GM12864 (cell line): ENCODE measurements at regions not wholly inside any gene's neighbourhood (a gene's known extent, or its start where the extent isn't known, plus 50 kb on each side); places are given as distances from the start of the nearest gene placed in this dataset.

ENCODE experiments used
- DNase-seq: peaks from one replicate; pipeline ENCODE4 v3.0.0-alpha.2; 2011; ENCODE audit warnings: low read depth
- H3K4me3 ChIP-seq: 2 replicates; pipeline ENCODE4 v1.5.1; 2011; ENCODE audit warnings: mild to moderate bottlenecking, low read depth, low read length, control low read depth
- TF ChIP-seq, protein P1 (sequence below): IDR thresholded peaks from 2 replicates; pipeline ENCODE4 v1.5.1; 2011; ENCODE audit warnings: low read depth, mild to moderate bottlenecking, moderate library complexity, low read length, control low read depth, inconsistent platforms; ENCODE audit errors: missing control alignments

DNA sequence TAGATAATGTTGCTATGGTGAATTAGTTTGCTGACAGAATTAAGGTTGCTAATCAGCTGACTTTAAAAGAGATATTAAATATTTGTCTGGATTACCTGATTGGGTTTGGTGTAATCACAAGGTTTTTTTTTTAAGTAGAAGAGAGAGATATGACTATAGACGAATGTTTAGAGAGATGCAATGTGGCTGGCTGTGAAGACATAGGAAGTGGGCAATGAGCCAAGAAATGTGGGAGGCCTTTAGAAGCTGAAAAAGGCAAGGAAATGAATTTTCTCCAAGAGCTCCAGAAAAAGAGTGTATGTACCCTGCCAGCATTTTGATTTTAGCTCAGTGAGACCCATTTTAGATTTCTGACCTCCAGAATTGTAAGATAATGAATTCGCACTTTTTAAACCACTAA is 598.3 kb downstream of the PKHD1 start:
- no peak for DNase-seq
- TF ChIP-seq, protein P1, sequence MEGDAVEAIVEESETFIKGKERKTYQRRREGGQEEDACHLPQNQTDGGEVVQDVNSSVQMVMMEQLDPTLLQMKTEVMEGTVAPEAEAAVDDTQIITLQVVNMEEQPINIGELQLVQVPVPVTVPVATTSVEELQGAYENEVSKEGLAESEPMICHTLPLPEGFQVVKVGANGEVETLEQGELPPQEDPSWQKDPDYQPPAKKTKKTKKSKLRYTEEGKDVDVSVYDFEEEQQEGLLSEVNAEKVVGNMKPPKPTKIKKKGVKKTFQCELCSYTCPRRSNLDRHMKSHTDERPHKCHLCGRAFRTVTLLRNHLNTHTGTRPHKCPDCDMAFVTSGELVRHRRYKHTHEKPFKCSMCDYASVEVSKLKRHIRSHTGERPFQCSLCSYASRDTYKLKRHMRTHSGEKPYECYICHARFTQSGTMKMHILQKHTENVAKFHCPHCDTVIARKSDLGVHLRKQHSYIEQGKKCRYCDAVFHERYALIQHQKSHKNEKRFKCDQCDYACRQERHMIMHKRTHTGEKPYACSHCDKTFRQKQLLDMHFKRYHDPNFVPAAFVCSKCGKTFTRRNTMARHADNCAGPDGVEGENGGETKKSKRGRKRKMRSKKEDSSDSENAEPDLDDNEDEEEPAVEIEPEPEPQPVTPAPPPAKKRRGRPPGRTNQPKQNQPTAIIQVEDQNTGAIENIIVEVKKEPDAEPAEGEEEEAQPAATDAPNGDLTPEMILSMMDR = no peak

DNA sequence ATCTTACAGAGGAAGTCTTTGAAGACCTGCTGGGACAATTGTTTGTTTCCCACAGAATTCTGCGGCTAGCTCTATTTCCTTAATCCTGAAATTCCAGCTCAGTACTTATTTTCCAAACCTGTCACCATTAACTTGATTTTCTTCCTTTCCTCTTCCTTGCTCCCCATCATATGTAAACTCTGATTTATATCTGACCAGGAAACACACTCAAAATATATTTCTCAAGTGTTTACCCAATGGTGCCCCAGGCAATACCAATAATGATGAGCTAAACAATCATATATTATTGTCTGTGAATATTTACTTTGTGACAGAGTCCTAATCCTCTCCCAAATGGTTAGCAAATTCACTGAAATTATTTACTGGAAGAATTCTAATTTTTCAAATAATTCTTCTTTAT is 597.3 kb downstream of the PKHD1 start:
- TF ChIP-seq, protein P1 = no peak
- no peak for DNase-seq
- no peak overlapping the region for H3K4me3 ChIP-seq

More for the DNA sequence above, 598.3 kb downstream of the PKHD1 start:
- H3K4me3 ChIP-seq = no peak overlapping the region

DNA sequence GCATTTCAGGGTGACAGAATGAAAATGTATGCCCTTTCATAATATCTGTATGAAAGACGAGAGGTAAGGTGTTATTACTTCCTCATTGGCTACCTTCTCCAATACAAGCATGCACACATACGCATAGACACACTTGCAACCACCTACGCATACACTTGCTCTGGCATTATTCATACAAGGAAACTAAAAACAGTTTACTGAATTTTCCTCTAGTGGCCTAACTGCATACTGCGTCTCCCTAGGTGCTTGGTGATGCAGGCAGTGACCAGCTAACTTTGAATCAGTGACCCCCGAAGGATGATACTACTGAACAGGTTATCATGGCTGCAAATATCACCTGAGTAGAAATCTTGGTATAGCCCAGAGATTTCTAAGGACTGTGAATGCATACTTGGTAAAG is 593.1 kb downstream of the PKHD1 start:
- DNase-seq = no peak
- no peak overlapping the region for H3K4me3 ChIP-seq
- TF ChIP-seq, protein P1 = peak; percentile 38

DNA sequence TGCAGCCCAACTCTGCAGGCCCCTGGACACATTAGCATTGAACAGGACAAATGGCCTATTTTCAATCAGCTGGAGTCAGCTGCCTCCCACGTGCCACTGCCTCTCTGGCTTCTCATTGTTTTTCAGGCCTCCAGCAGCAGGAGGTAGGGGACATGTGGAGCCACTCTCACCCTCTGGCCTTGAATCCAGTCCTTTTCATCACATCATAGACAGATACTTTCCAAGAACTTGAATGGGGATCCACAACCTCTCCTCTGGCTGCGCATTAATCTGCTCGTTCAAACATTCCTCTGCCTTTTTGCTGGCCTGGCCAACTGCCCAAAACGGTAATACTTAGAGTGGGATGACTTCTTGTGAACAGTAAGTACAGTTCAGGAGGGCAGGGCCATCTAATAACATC is 592.3 kb downstream of the PKHD1 start:
- no peak overlapping the region for H3K4me3 ChIP-seq
- TF ChIP-seq, protein P1 = no peak
- no peak for DNase-seq

DNA sequence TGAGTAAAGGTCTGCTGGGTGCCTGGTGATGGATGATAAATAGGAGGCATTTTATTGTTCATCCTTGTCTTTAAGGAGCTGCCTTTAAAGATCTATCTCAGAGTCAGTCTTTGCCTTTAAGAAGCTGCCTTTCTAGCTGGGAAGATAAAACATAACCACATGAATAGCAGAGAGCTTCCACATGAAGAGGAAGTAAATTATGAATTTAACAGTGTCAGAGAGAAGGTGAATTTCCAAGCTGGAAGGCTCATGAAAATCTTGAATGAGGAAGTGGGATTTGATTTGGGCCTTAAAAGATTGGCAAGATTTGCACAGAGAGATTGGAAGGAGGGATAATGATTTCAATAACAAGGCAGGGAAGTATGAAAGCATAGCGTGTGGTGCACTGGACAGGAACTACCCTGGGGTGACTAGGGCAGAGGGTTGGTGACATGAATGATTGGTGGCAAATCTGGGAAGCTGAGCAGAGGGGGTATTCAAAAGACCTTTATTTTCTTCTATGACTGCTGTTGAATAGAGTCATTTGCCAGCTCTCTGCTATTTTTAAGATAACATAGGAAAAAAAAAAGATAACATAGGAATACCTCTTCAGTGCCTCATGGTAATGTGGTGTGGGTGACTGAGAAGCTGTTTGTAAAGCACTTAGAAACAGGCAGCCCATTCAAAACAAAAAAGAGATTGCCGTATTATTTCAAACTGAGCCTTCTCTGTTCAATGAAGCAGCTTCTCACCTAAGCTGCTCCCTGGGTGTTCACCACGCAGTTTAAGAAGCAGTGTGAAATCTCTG is 591.6 kb downstream of the PKHD1 start:
- H3K4me3 ChIP-seq = no peak overlapping the region
- DNase-seq = no peak
- TF ChIP-seq, protein P1 = no peak

DNA sequence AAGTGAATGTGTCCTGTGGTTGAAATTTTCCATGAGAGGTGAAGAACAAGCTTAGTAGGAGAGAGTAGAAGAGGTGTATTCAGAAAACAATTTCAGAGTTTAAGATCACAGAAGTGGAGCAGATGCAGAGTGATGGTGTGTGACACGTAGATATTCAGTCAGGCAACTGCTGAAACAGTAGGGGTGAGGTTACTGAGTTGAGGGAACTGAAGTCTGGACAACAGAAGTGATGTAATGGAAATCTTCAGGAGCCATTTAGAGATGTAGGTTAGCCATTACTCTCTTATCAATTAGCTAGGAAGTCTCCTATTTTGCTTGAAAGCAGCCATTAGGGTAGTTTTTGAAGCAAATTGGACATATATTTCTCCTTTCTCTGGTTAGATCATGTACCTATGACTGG is 584.4 kb downstream of the PKHD1 start:
- no peak overlapping the region for H3K4me3 ChIP-seq
- DNase-seq = no peak
- TF ChIP-seq, protein P1 = no peak

DNA sequence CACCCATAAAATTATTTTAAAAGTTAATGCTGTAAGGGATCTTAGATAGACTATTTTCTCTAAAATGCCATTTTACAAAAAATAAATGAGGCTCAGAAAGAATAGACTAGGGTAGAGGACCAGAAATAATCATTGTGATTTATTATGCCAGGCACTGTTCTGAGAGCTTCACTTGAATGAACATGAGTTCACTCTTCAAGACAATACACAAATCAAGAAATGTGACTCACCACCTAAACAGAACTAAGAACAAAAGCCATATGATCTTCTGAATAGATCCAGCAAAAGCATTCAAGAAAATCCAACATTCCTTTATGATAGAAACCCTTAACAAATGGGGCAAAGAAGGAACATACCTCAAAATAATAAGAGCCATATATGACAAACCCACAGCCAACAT is 582.0 kb downstream of the PKHD1 start:
- TF ChIP-seq, protein P1 = no peak
- H3K4me3 ChIP-seq = no peak overlapping the region
- no peak for DNase-seq
